OCI-LY7 (cell line): ENCODE measurements at regions not wholly inside any gene's neighbourhood (a gene's known extent, or its start where the extent isn't known, plus 50 kb on each side); places are given as distances from the start of the nearest gene placed in this dataset.

ENCODE experiments used
- CTCF ChIP-seq: fragments of 200-600 bp; sonication (generic); conservative IDR thresholded peaks from 2 replicates; pipeline ENCODE4 v1.5.1; 2014; ENCODE audit warnings: mild to moderate bottlenecking, antibody characterized with exemption, low read length, moderate library complexity, mixed read lengths
- EZH2phosphoT487 ChIP-seq: fragments of 200-600 bp; sonication (generic); IDR thresholded peaks from 2 replicates; pipeline ENCODE4 v1.6.1; 2018; ENCODE audit warnings: low read depth, borderline replicate concordance, mild to moderate bottlenecking, mixed run types, antibody characterized with exemption, low read length, moderate library complexity, mixed read lengths

DNA sequence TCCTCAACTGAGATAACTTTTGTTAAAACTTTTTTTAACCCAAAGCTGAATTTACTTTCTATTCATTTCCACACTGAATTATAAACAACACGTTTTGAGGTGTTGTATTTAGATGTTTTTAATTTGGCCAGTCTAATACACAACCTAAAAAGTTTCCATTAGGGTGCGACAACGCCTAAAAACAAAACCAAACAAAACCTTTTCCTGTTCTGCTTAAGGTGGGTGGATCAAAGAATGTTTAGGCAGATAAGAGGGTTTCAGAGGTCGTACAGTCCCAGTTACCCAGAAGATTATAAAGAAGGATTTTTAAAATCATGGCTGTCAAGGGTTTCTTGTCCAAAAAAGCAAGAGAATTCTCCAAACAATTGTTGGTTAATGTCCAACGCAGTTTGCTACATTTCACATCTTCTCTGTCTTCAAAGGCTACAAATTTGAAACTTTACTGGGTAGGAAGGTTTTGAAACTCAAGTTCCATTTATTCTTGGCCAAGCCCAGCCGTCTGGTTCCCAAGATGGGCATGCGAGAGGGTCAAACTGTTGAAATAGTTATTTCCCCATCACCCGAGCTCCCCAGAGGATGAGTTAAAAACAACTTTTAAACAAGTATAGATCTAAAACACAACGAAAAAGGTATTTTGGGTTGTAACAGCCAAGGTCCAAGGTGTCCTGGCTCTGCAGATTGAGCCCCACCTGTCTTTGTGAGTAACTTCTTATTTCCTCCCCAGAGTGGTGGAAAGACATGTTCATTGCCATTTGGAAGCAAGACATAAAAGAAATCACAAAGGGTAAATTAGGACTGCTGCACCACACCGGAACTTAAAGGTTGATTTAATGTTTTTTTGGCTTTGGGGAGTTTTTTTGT is 122.8 kb upstream of the MAP3K1 start:
- TF ChIP-seq CTCF = no peak; the same call in 1 of the 2 replicates
- TF ChIP-seq EZH2phosphoT487 = no peak
